Ovary (tissue), 3 donors: ENCODE measurements at regions not wholly inside any gene's neighbourhood (a gene's known extent, or its start where the extent isn't known, plus 50 kb on each side); places are given as distances from the start of the nearest gene placed in this dataset.

Experiments
- POLR2A ChIP-seq: fragments of 450-650 bp; IDR thresholded peaks from one replicate; pipeline ENCODE4 v1.6.1; 2017; ENCODE audit warnings: antibody characterized with exemption, mild to moderate bottlenecking, moderate library complexity
- TF ChIP-seq, protein P1 (sequence below), 3 donors: fragments of 450-650 bp in 2 of 3; fragments of 200-600 bp in 1 of 3; IDR thresholded peaks; one replicate each; pipeline versions ENCODE4 v1.5.1 to v1.8.0; 2016 to 2022; ENCODE audit warnings: antibody characterized with exemption in 3 of 3, mild to moderate bottlenecking in 1 of 3
- donor health status: DM: no; HTN: no; CAD: no.

DNA sequence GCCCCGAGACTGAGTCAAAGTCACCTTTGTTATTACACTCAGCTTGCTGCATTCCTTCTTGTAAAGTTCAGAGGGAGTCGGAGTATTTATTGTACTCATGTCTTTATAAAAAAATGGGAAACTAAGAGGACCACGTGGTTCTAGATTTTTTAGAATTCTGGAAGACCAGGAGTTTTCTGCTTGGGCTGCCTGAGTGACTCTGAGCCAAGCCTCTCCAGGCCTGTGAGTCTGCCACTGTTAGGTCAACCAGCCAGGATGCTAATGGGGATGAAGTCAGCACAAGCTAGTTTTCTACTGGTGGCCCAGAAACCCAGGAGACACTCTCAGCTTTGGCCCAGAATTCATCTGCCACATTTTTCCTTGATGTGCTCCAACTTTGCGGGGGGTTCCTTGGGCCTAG lies 453.5 kb upstream of the SULF2 start:
- TF ChIP-seq POLR2A: no peak
- TF ChIP-seq, protein P1, sequence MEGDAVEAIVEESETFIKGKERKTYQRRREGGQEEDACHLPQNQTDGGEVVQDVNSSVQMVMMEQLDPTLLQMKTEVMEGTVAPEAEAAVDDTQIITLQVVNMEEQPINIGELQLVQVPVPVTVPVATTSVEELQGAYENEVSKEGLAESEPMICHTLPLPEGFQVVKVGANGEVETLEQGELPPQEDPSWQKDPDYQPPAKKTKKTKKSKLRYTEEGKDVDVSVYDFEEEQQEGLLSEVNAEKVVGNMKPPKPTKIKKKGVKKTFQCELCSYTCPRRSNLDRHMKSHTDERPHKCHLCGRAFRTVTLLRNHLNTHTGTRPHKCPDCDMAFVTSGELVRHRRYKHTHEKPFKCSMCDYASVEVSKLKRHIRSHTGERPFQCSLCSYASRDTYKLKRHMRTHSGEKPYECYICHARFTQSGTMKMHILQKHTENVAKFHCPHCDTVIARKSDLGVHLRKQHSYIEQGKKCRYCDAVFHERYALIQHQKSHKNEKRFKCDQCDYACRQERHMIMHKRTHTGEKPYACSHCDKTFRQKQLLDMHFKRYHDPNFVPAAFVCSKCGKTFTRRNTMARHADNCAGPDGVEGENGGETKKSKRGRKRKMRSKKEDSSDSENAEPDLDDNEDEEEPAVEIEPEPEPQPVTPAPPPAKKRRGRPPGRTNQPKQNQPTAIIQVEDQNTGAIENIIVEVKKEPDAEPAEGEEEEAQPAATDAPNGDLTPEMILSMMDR (IDR thresholded peaks at IDR 0.05): no peak
